ENCODE measurements at regions not wholly inside any gene's neighbourhood (a gene's known extent, or its start where the extent isn't known, plus 50 kb on each side); places are given as distances from the start of the nearest gene placed in this dataset.

- H3K4me1 ChIP-seq (ENCODE audit: control insufficient read depth, insufficient read depth, low read length): peaks cover 11% of the 10 kb centered on the region
- no peaks in the 10 kb centered on the region for H3K9me3 ChIP-seq (replicated peaks; ENCODE audit: control insufficient read depth, low read depth, low read length)
- no peaks in the 10 kb centered on the region for H3K36me3 ChIP-seq (ENCODE audit: control insufficient read depth, insufficient read depth, low read length)
- no CpG with 5 or more reads among the region's 2 CpGs for WGBS (ENCODE audit: insufficient coverage)
- peaks cover 10% of the 10 kb centered on the region for H3K27me3 ChIP-seq (ENCODE audit: control insufficient read depth, insufficient read depth, low read length)
- H3K27ac ChIP-seq (ENCODE audit: low read length): no peak overlapping the region
- H3K4me3 ChIP-seq (ENCODE audit: low read length): no peak overlapping the region
- DNase-seq: no peak
Measured at GRCh38 chr11:115087791-115088190, 409.5 kb downstream of the NXPE2 start.

GRCh38 chr11:115092516-115092915 lies 411.7 kb downstream of the CADM1 start:
- H3K27ac ChIP-seq (ENCODE audit: low read length): no peak overlapping the region
- WGBS (ENCODE audit: insufficient coverage): 100% methylated on average over 1 of the region's 3 CpGs
- H3K36me3 ChIP-seq (ENCODE audit: control insufficient read depth, insufficient read depth, low read length): no peaks in the 10 kb centered on the region
- DNase-seq: no peak
- H3K9me3 ChIP-seq (replicated peaks; ENCODE audit: control insufficient read depth, low read depth, low read length): no peaks in the 10 kb centered on the region
- H3K4me1 ChIP-seq (ENCODE audit: control insufficient read depth, insufficient read depth, low read length): no peaks in the 10 kb centered on the region
- peaks cover 4% of the 10 kb centered on the region for H3K27me3 ChIP-seq (ENCODE audit: control insufficient read depth, insufficient read depth, low read length)
- no peak overlapping the region for H3K4me3 ChIP-seq (ENCODE audit: low read length)

GRCh38 chr11:115097796-115098408 lies 406.3 kb downstream of the CADM1 start:
- Histone ChIP-seq H3K4me3 (ENCODE audit: low read length) (no peak overlapping the region), H3K27me3 (ENCODE audit: control insufficient read depth, insufficient read depth, low read length) (no peaks in the 10 kb centered on the region), H3K9me3 (replicated peaks; ENCODE audit: control insufficient read depth, low read depth, low read length) (no peaks in the 10 kb centered on the region), H3K36me3 (ENCODE audit: control insufficient read depth, insufficient read depth, low read length) (no peaks in the 10 kb centered on the region), H3K27ac (ENCODE audit: low read length) (no peak overlapping the region), H3K4me1 (ENCODE audit: control insufficient read depth, insufficient read depth, low read length) (no peaks in the 10 kb centered on the region)
- no peak for DNase-seq
- 90% methylated on average over 2 of the region's 6 CpGs for WGBS (ENCODE audit: insufficient coverage)

- H3K9me3 ChIP-seq (replicated peaks; ENCODE audit: control insufficient read depth, low read depth, low read length): no peaks in the 10 kb centered on the region
- H3K27me3 ChIP-seq (ENCODE audit: control insufficient read depth, insufficient read depth, low read length): peaks cover 3% of the 10 kb centered on the region
- no peak overlapping the region for H3K27ac ChIP-seq (ENCODE audit: low read length)
- 86% methylated on average over 7 of the region's 9 CpGs for WGBS (ENCODE audit: insufficient coverage)
- DNase-seq: no peak
- H3K4me1 ChIP-seq (ENCODE audit: control insufficient read depth, insufficient read depth, low read length): no peaks in the 10 kb centered on the region
- H3K4me3 ChIP-seq (ENCODE audit: low read length): no peak overlapping the region
- H3K36me3 ChIP-seq (ENCODE audit: control insufficient read depth, insufficient read depth, low read length): no peaks in the 10 kb centered on the region
Measured at GRCh38 chr11:115100706-115101105, 403.5 kb downstream of the CADM1 start.

GRCh38 chr11:115103921-115104320 lies 400.3 kb downstream of the CADM1 start:
- Histone ChIP-seq H3K27me3 (ENCODE audit: control insufficient read depth, insufficient read depth, low read length) (peaks cover 3% of the 10 kb centered on the region), H3K36me3 (ENCODE audit: control insufficient read depth, insufficient read depth, low read length) (no peaks in the 10 kb centered on the region), H3K9me3 (replicated peaks; ENCODE audit: control insufficient read depth, low read depth, low read length) (no peaks in the 10 kb centered on the region), H3K27ac (ENCODE audit: low read length) (no peak overlapping the region), H3K4me1 (ENCODE audit: control insufficient read depth, insufficient read depth, low read length) (no peaks in the 10 kb centered on the region), H3K4me3 (ENCODE audit: low read length) (no peak overlapping the region)
- DNase-seq: no peak
- 60% methylated on average over 2 of the region's 7 CpGs for WGBS (ENCODE audit: insufficient coverage)

GRCh38 chr11:115104851-115105453 lies 399.3 kb downstream of the CADM1 start:
- Histone ChIP-seq H3K27ac (ENCODE audit: low read length) (no peak overlapping the region), H3K9me3 (replicated peaks; ENCODE audit: control insufficient read depth, low read depth, low read length) (no peaks in the 10 kb centered on the region), H3K36me3 (ENCODE audit: control insufficient read depth, insufficient read depth, low read length) (no peaks in the 10 kb centered on the region), H3K27me3 (ENCODE audit: control insufficient read depth, insufficient read depth, low read length) (peaks cover 3% of the 10 kb centered on the region), H3K4me3 (ENCODE audit: low read length) (no peak overlapping the region), H3K4me1 (ENCODE audit: control insufficient read depth, insufficient read depth, low read length) (no peaks in the 10 kb centered on the region)
- WGBS (ENCODE audit: insufficient coverage): 69% methylated on average over 5 of the region's 9 CpGs
- DNase-seq: peak; percentile 46

GRCh38 chr11:115111066-115111465 lies 393.1 kb downstream of the CADM1 start:
- Histone ChIP-seq H3K4me3 (ENCODE audit: low read length) (no peak overlapping the region), H3K27ac (ENCODE audit: low read length) (no peak overlapping the region), H3K27me3 (ENCODE audit: control insufficient read depth, insufficient read depth, low read length) (peaks cover 2% of the 10 kb centered on the region), H3K9me3 (replicated peaks; ENCODE audit: control insufficient read depth, low read depth, low read length) (no peaks in the 10 kb centered on the region), H3K36me3 (ENCODE audit: control insufficient read depth, insufficient read depth, low read length) (no peaks in the 10 kb centered on the region), H3K4me1 (ENCODE audit: control insufficient read depth, insufficient read depth, low read length) (no peaks in the 10 kb centered on the region)
- no peak for DNase-seq
- WGBS (ENCODE audit: insufficient coverage): 50% methylated on average over 1 of the region's 5 CpGs

GRCh38 chr11:115112754-115113153 lies 391.5 kb downstream of the CADM1 start:
- WGBS (ENCODE audit: insufficient coverage): 41% methylated on average over 4 of the region's 6 CpGs
- Histone ChIP-seq H3K4me1 (ENCODE audit: control insufficient read depth, insufficient read depth, low read length) (no peaks in the 10 kb centered on the region), H3K36me3 (ENCODE audit: control insufficient read depth, insufficient read depth, low read length) (no peaks in the 10 kb centered on the region), H3K4me3 (ENCODE audit: low read length) (no peak overlapping the region), H3K9me3 (replicated peaks; ENCODE audit: control insufficient read depth, low read depth, low read length) (no peaks in the 10 kb centered on the region), H3K27me3 (ENCODE audit: control insufficient read depth, insufficient read depth, low read length) (peaks cover 2% of the 10 kb centered on the region), H3K27ac (ENCODE audit: low read length) (no peak overlapping the region)
- DNase-seq: no peak

GRCh38 chr11:115117956-115118493 lies 386.2 kb downstream of the CADM1 start:
- H3K27ac ChIP-seq (ENCODE audit: low read length): no peak overlapping the region
- peaks cover 4% of the 10 kb centered on the region for H3K27me3 ChIP-seq (ENCODE audit: control insufficient read depth, insufficient read depth, low read length)
- DNase-seq: no peak
- H3K36me3 ChIP-seq (ENCODE audit: control insufficient read depth, insufficient read depth, low read length): no peaks in the 10 kb centered on the region
- WGBS (ENCODE audit: insufficient coverage): 43% methylated on average over 1 of the region's 5 CpGs
- H3K4me1 ChIP-seq (ENCODE audit: control insufficient read depth, insufficient read depth, low read length): no peaks in the 10 kb centered on the region
- H3K4me3 ChIP-seq (ENCODE audit: low read length): no peak overlapping the region
- no peaks in the 10 kb centered on the region for H3K9me3 ChIP-seq (replicated peaks; ENCODE audit: control insufficient read depth, low read depth, low read length)

- H3K9me3 ChIP-seq (replicated peaks; ENCODE audit: control insufficient read depth, low read depth, low read length): no peaks in the 10 kb centered on the region
- WGBS (ENCODE audit: insufficient coverage): 71% methylated on average over 5 of the region's 6 CpGs
- no peaks in the 10 kb centered on the region for H3K4me1 ChIP-seq (ENCODE audit: control insufficient read depth, insufficient read depth, low read length)
- H3K4me3 ChIP-seq (ENCODE audit: low read length): no peak overlapping the region
- H3K36me3 ChIP-seq (ENCODE audit: control insufficient read depth, insufficient read depth, low read length): no peaks in the 10 kb centered on the region
- H3K27ac ChIP-seq (ENCODE audit: low read length): no peak overlapping the region
- H3K27me3 ChIP-seq (ENCODE audit: control insufficient read depth, insufficient read depth, low read length): peaks cover 3% of the 10 kb centered on the region
- no peak for DNase-seq
Measured at GRCh38 chr11:115119146-115119545, 385.1 kb downstream of the CADM1 start.

Data from muscle of leg (tissue), 3 donors.